DMS153 treated with DMSO at 0.1 percent for 48 hours (cell line): ENCODE measurements at regions not wholly inside any gene's neighbourhood (a gene's known extent, or its start where the extent isn't known, plus 50 kb on each side); places are given as distances from the start of the nearest gene placed in this dataset.
"Not testable (repeated sequence)": the region's sequence is repeated elsewhere in the genome, so short reads cannot be mapped to it uniquely, and the experiment has no call there.

Source experiments
- DNase-seq: peaks from one replicate; lab custom pipeline; 2025; ENCODE audit not compliant: unreplicated experiment; lab: John Stamatoyannopoulos, UW

- DNase-seq = no peak
These were observed 181.1 kb upstream of the SESN3 start for GRCh38 chr11:95412074-95412473.

GRCh38 chr11:95410707-95411106, 179.7 kb upstream of the SESN3 start:
- DNase-seq = not testable (repeated sequence)

- no peak for DNase-seq
These were observed 175.3 kb upstream of the SESN3 start for GRCh38 chr11:95406271-95406670.

GRCh38 chr11:95404370-95404769, 173.4 kb upstream of the SESN3 start:
- no peak for DNase-seq

- DNase-seq = no peak
These were observed 167.6 kb upstream of the SESN3 start for GRCh38 chr11:95398437-95399112.

- no peak for DNase-seq
These were observed 161.6 kb upstream of the SESN3 start for GRCh38 chr11:95392644-95393043.

- DNase-seq = no peak
These were observed 158.4 kb upstream of the SESN3 start for GRCh38 chr11:95389427-95389826.

- DNase-seq = no peak
These were observed 157.1 kb upstream of the SESN3 start for GRCh38 chr11:95388086-95388485.

GRCh38 chr11:95387325-95387724, 156.3 kb upstream of the SESN3 start:
- DNase-seq = no peak

- DNase-seq = no peak
These were observed 154.6 kb upstream of the SESN3 start for GRCh38 chr11:95385577-95385976.

GRCh38 chr11:95379479-95379878, 148.5 kb upstream of the SESN3 start:
- no peak for DNase-seq

GRCh38 chr11:95378789-95379188, 147.8 kb upstream of the SESN3 start:
- DNase-seq = no peak

GRCh38 chr11:95378111-95378510, 147.1 kb upstream of the SESN3 start:
- DNase-seq = no peak

GRCh38 chr11:95375886-95376285, 144.9 kb upstream of the SESN3 start:
- DNase-seq = no peak

GRCh38 chr11:95375451-95375850, 144.4 kb upstream of the SESN3 start:
- DNase-seq = no peak

GRCh38 chr11:95374105-95374504, 143.1 kb upstream of the SESN3 start:
- DNase-seq = no peak

- no peak for DNase-seq
These were observed 142.2 kb upstream of the SESN3 start for GRCh38 chr11:95373241-95373640.

- no peak for DNase-seq
These were observed 141.2 kb upstream of the SESN3 start for GRCh38 chr11:95372097-95372656.

GRCh38 chr11:95371153-95371552, 140.2 kb upstream of the SESN3 start:
- no peak for DNase-seq

- no peak for DNase-seq
These were observed 136.7 kb upstream of the SESN3 start for GRCh38 chr11:95367726-95368125.

GRCh38 chr11:95365348-95365747, 134.3 kb upstream of the SESN3 start:
- DNase-seq = no peak

- DNase-seq = no peak
These were observed 133.6 kb upstream of the SESN3 start for GRCh38 chr11:95364324-95365295.
